GM23338 (cell line): ENCODE measurements at regions not wholly inside any gene's neighbourhood (a gene's known extent, or its start where the extent isn't known, plus 50 kb on each side); places are given as distances from the start of the nearest gene placed in this dataset.

Experiments
- POLR2AphosphoS5 ChIP-seq: IDR thresholded peaks from 2 replicates; pipeline ENCODE4 v1.6.1; 2016; ENCODE audit warnings: antibody characterized with exemption, low read depth
- TF ChIP-seq, protein P1 (sequence below), 2 experiments: fragments of 200-600 bp in 1 of 2; sonication (generic) in 1 of 2; conservative IDR thresholded peaks; 2 replicates each; pipeline versions ENCODE4 v1.5.1 to v1.6.1; 2016 to 2017; ENCODE audit warnings: antibody characterized with exemption in 2 of 2, low read depth in 2 of 2, mild to moderate bottlenecking in 2 of 2, moderate library complexity in 1 of 2
- TF ChIP-seq, protein P2 (sequence below): fragments of 250-450 bp; sonication (Bioruptor Pico); IDR thresholded peaks from 2 replicates; pipeline ENCODE4 v1.5.0; 2020; ENCODE audit warnings: mild to moderate bottlenecking, moderate library complexity

DNA sequence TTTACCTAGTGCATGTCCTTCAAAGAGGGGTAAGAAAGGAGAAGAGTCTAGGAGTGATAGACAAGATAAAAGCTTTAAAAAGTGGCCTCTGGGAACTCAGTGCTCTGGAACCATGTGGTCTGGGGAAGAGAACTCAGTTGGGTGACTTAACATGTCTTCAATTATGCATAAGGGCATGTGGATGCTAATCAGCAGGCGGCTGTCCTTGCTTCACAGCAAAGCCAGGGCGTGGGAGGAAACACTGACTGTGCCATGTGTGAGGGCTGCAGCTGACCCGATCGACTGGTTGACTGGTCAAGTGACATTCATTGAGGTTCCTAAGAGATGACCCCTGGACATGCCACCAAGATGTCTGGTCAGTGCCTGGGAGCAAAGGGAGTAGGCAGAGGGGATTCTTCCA lies 1053.8 kb downstream of the BCL11B start:
- TF ChIP-seq, protein P1, sequence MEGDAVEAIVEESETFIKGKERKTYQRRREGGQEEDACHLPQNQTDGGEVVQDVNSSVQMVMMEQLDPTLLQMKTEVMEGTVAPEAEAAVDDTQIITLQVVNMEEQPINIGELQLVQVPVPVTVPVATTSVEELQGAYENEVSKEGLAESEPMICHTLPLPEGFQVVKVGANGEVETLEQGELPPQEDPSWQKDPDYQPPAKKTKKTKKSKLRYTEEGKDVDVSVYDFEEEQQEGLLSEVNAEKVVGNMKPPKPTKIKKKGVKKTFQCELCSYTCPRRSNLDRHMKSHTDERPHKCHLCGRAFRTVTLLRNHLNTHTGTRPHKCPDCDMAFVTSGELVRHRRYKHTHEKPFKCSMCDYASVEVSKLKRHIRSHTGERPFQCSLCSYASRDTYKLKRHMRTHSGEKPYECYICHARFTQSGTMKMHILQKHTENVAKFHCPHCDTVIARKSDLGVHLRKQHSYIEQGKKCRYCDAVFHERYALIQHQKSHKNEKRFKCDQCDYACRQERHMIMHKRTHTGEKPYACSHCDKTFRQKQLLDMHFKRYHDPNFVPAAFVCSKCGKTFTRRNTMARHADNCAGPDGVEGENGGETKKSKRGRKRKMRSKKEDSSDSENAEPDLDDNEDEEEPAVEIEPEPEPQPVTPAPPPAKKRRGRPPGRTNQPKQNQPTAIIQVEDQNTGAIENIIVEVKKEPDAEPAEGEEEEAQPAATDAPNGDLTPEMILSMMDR (conservative IDR thresholded peaks at IDR 0.05; ENCODE audit: low read depth in 2 of 2), result no peak
- TF ChIP-seq POLR2AphosphoS5, result no peak
- TF ChIP-seq, protein P2, sequence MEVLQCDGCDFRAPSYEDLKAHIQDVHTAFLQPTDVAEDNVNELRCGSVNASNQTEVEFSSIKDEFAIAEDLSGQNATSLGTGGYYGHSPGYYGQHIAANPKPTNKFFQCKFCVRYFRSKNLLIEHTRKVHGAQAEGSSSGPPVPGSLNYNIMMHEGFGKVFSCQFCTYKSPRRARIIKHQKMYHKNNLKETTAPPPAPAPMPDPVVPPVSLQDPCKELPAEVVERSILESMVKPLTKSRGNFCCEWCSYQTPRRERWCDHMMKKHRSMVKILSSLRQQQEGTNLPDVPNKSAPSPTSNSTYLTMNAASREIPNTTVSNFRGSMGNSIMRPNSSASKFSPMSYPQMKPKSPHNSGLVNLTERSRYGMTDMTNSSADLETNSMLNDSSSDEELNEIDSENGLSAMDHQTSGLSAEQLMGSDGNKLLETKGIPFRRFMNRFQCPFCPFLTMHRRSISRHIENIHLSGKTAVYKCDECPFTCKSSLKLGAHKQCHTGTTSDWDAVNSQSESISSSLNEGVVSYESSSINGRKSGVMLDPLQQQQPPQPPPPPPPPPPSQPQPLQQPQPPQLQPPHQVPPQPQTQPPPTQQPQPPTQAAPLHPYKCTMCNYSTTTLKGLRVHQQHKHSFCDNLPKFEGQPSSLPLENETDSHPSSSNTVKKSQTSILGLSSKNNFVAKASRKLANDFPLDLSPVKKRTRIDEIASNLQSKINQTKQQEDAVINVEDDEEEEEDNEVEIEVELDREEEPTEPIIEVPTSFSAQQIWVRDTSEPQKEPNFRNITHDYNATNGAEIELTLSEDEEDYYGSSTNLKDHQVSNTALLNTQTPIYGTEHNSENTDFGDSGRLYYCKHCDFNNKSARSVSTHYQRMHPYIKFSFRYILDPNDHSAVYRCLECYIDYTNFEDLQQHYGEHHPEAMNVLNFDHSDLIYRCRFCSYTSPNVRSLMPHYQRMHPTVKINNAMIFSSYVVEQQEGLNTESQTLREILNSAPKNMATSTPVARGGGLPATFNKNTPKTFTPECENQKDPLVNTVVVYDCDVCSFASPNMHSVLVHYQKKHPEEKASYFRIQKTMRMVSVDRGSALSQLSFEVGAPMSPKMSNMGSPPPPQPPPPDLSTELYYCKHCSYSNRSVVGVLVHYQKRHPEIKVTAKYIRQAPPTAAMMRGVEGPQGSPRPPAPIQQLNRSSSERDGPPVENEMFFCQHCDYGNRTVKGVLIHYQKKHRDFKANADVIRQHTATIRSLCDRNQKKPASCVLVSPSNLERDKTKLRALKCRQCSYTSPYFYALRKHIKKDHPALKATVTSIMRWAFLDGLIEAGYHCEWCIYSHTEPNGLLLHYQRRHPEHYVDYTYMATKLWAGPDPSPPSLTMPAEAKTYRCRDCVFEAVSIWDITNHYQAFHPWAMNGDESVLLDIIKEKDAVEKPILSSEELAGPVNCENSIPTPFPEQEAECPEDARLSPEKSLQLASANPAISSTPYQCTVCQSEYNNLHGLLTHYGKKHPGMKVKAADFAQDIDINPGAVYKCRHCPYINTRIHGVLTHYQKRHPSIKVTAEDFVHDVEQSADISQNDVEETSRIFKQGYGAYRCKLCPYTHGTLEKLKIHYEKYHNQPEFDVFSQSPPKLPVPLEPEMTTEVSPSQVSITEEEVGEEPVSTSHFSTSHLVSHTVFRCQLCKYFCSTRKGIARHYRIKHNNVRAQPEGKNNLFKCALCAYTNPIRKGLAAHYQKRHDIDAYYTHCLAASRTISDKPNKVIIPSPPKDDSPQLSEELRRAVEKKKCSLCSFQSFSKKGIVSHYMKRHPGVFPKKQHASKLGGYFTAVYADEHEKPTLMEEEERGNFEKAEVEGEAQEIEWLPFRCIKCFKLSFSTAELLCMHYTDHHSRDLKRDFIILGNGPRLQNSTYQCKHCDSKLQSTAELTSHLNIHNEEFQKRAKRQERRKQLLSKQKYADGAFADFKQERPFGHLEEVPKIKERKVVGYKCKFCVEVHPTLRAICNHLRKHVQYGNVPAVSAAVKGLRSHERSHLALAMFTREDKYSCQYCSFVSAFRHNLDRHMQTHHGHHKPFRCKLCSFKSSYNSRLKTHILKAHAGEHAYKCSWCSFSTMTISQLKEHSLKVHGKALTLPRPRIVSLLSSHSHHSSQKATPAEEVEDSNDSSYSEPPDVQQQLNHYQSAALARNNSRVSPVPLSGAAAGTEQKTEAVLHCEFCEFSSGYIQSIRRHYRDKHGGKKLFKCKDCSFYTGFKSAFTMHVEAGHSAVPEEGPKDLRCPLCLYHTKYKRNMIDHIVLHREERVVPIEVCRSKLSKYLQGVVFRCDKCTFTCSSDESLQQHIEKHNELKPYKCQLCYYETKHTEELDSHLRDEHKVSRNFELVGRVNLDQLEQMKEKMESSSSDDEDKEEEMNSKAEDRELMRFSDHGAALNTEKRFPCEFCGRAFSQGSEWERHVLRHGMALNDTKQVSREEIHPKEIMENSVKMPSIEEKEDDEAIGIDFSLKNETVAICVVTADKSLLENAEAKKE, result no peak
